HCT116 (cell line): ENCODE measurements at regions not wholly inside any gene's neighbourhood (a gene's known extent, or its start where the extent isn't known, plus 50 kb on each side); places are given as distances from the start of the nearest gene placed in this dataset.

Experiments used
- ATAC-seq: fragments of 200-7000 bp; cut with Tn5 transposase; 2 replicates; pipeline ENCODE4 v1.9.1; 2020; ENCODE audit warnings: mild to moderate bottlenecking, moderate library complexity
- BruUV-seq: library from RNA; stranded (reverse); fragments of 400-500 nt; replicated peaks from 2 replicates; lab custom pipeline; 2021; lab: Mats Ljungman, UMichigan
- CTCF ChIA-PET: fragments of 300-600 bp; sonication (Branson Sonifier 250); formaldehyde crosslinking; loops from one replicate; lab custom pipeline; 2021; ENCODE audit warnings: antibody characterized with exemption; lab: Charles Lee
- POLR2A ChIA-PET: fragments of 300-600, 350-600 bp; sonication (Branson Sonifier 250); formaldehyde crosslinking; loops from one replicate; lab custom pipeline; 2021; ENCODE audit warnings: antibody characterized with exemption; lab: Charles Lee
- RAD21 ChIA-PET, 2 experiments: fragments of 300-600 bp; sonication (Branson Sonifier 250); formaldehyde crosslinking; loops; one replicate each; lab custom pipeline; 2023; ENCODE audit warnings: low total read pairs in 2 of 2; ENCODE audit not compliant: uncharacterized antibody in 2 of 2, unreplicated experiment in 2 of 2, low non-redundant PET in 1 of 2; lab: Charles Lee
- DNase-seq: peaks from one replicate; pipeline ENCODE4 v3.0.0-alpha.2; 2010; ENCODE audit warnings: low read depth, low spot score
- H2AFZ ChIP-seq: fragments of 200-600 bp; shearing (Covaris generic), sonication (generic); 2 replicates; pipeline ENCODE4 v1.6.1; 2017; ENCODE audit warnings: low read depth, mixed run types, mixed read lengths, antibody characterized with exemption, low read length; ENCODE audit not compliant: poor library complexity, severe bottlenecking
- H3K27ac ChIP-seq: 2 replicates; pipeline ENCODE4 v1.5.1; 2012; ENCODE audit warnings: low read depth, low read length
- H3K27me3 ChIP-seq: fragments of 200-600 bp; sonication (generic); 2 replicates; pipeline ENCODE4 v1.6.1; 2016; ENCODE audit warnings: mixed run types, low read length, mixed read lengths; ENCODE audit not compliant: insufficient read depth
- H3K36me3 ChIP-seq, 2 experiments: fragments of 200-500 bp in 1 of 2; fragments of 200-600 bp in 1 of 2; sonication (Bioruptor generic) in 1 of 2; sonication (generic) in 1 of 2; 2 replicates each; pipeline versions ENCODE4 v1.5.1 to v1.6.1; 2014 to 2016; ENCODE audit warnings: low read length in 2 of 2, inconsistent platforms in 1 of 2, mixed read lengths in 1 of 2, mixed run types in 1 of 2; ENCODE audit not compliant: insufficient read depth in 2 of 2, control insufficient read depth in 1 of 2
- H3K4me1 ChIP-seq, 2 experiments: fragments of 200-600 bp in 1 of 2; sonication (generic) in 1 of 2; 2 replicates each; pipeline versions ENCODE4 v1.5.1 to v1.6.1; 2012 to 2017; ENCODE audit warnings: low read length in 2 of 2, inconsistent platforms in 1 of 2, mild to moderate bottlenecking in 1 of 2, mixed read lengths in 1 of 2, mixed run types in 1 of 2, moderate library complexity in 1 of 2; ENCODE audit not compliant: insufficient read depth in 2 of 2, control insufficient read depth in 1 of 2
- H3K4me2 ChIP-seq: fragments of 200-600 bp; sonication (generic); 2 replicates; pipeline ENCODE4 v1.6.1; 2017; ENCODE audit warnings: mixed run types, low read length, mixed read lengths
- H3K4me3 ChIP-seq, 2 experiments: fragments of 200-600 bp in 1 of 2; sonication (generic) in 1 of 2; replicated peaks in 1 of 2; 2 replicates each; pipeline ENCODE4 v1.5.1; 2011 to 2016; ENCODE audit warnings: low read length in 2 of 2, control low read depth in 1 of 2, low read depth in 1 of 2, mild to moderate bottlenecking in 1 of 2, mixed read lengths in 1 of 2, mixed run types in 1 of 2
- H3K79me2 ChIP-seq: fragments of 200-600 bp; sonication (generic); 2 replicates; pipeline ENCODE4 v1.6.1; 2017; ENCODE audit warnings: mild to moderate bottlenecking, mixed run types, low read length, moderate library complexity, mixed read lengths; ENCODE audit not compliant: insufficient read depth
- H3K9ac ChIP-seq: fragments of 200-600 bp; sonication (generic); 2 replicates; pipeline ENCODE4 v1.6.1; 2016; ENCODE audit warnings: low read length, mixed read lengths
- H3K9me2 ChIP-seq: fragments of 200-600 bp; sonication (generic), shearing (Covaris generic); 2 replicates; pipeline ENCODE4 v1.6.1; 2017; ENCODE audit warnings: mixed run types, mild to moderate bottlenecking, moderate library complexity; ENCODE audit not compliant: insufficient read depth
- H3K9me3 ChIP-seq, 2 experiments: fragments of 200-500 bp in 1 of 2; fragments of 200-600 bp in 1 of 2; sonication (Bioruptor generic) in 1 of 2; sonication (generic) in 1 of 2; 2 replicates each; pipeline ENCODE4 v1.6.1; 2014 to 2017; ENCODE audit warnings: low read length in 2 of 2, mixed read lengths in 2 of 2, inconsistent platforms in 1 of 2, low read depth in 1 of 2, mild to moderate bottlenecking in 1 of 2, mixed run types in 1 of 2, moderate library complexity in 1 of 2; ENCODE audit not compliant: control insufficient read depth in 1 of 2, insufficient read depth in 1 of 2
- H4K20me1 ChIP-seq: fragments of 200-600 bp; sonication (generic), shearing (Covaris generic); 2 replicates; pipeline ENCODE4 v1.6.1; 2017; ENCODE audit warnings: mixed run types, mild to moderate bottlenecking, moderate library complexity; ENCODE audit not compliant: insufficient read depth
- CEBPB ChIP-seq: IDR thresholded peaks from 2 replicates; pipeline ENCODE4 v1.6.1; 2012; ENCODE audit warnings: low read depth
- ELF1 ChIP-seq: IDR thresholded peaks from 2 replicates; pipeline ENCODE4 v1.6.1; 2012; ENCODE audit warnings: low read depth, borderline replicate concordance
- FOSL1 ChIP-seq: IDR thresholded peaks from 2 replicates; pipeline ENCODE4 v1.6.1; 2012; ENCODE audit warnings: low read depth
- RAD21 ChIP-seq: IDR thresholded peaks from 2 replicates; pipeline ENCODE4 v1.6.1; 2012; ENCODE audit warnings: low read depth, mild to moderate bottlenecking
- SIN3A ChIP-seq: IDR thresholded peaks from 2 replicates; pipeline ENCODE4 v1.6.1; 2012; ENCODE audit warnings: low read depth
- SP1 ChIP-seq: IDR thresholded peaks from 2 replicates; pipeline ENCODE4 v1.6.1; 2012; ENCODE audit warnings: low read depth
- SRF ChIP-seq: IDR thresholded peaks from 2 replicates; pipeline ENCODE4 v1.6.1; 2012; ENCODE audit warnings: low read depth
- TCF7L2 ChIP-seq: IDR thresholded peaks from 2 replicates; pipeline ENCODE4 v1.7.0; 2011; ENCODE audit warnings: borderline replicate concordance, inconsistent platforms; ENCODE audit not compliant: insufficient read depth, insufficient read length; ENCODE audit errors: extremely low read depth
- YY1 ChIP-seq: IDR thresholded peaks from 2 replicates; pipeline ENCODE4 v1.6.1; 2011; ENCODE audit warnings: low read length, low read depth, moderate library complexity, mild to moderate bottlenecking; ENCODE audit not compliant: insufficient replicate concordance; ENCODE audit errors: extremely low read depth
- ZNF274 ChIP-seq: fragments of 200-500 bp; sonication (Bioruptor generic); IDR thresholded peaks from 2 replicates; pipeline ENCODE4 v1.6.1; 2014; ENCODE audit warnings: mild to moderate bottlenecking, low read depth, low read length, inconsistent platforms
- intact Hi-C: fragments of 100-400 bp; cut with micrococcal nuclease; formaldehyde crosslinking; loops from 2 replicates; pipeline ENCODE4 v1.10.0; 2022
- TF ChIP-seq, protein P1 (sequence below): IDR thresholded peaks from 2 replicates; pipeline ENCODE4 v1.6.1; 2012
- TF ChIP-seq, protein P2 (sequence below): IDR thresholded peaks from 2 replicates; pipeline ENCODE4 v1.6.1; 2011; ENCODE audit warnings: mild to moderate bottlenecking, low read length, moderate library complexity; ENCODE audit not compliant: insufficient replicate concordance; ENCODE audit errors: extremely low read depth
- TF ChIP-seq, protein P3 (sequence below): IDR thresholded peaks from 2 replicates; pipeline ENCODE4 v1.6.1; 2012; ENCODE audit warnings: low read depth

DNA sequence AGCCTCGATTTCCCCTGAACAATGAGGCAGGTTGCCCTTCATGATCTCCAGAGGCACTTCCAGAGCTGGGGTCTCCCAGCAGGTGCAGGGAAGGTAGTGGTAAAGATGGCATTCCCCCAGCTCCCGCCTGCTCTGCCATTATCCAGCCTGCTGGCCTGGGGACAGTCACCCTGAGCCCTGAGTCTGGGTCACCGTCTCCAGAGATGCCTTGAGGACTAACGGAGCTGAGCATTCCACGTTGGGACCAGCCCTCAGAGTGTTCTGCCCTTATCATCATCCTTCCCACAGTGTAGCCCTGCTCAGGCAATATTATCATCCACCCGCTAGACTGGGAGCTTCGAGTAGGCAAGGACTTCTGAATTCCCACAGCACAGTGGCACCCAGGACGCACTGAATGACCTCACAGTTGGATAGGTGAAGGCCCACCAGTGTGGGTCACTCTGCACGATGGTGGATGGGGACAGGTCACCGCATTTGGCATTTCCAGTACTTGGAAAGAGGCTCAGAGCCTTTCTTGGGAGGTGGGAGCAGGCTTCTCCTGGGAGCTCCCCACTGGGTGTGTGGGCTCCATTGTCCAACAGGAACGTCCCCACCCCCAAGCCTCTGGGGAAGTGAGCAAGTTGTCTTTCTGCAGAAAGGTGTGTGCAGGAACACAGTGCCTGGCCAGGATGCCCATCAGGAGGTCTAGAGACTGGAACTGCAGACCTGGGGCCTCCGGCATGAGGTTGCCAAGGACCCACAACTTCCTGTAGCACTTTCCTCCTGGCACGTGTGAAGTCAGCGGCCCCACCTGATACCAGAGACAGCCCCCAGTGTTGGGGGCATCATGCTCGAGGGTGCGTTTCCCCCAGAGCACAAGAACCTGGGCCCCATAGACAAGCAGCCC, 51.4 kb upstream of the WNT7B start:
- Histone ChIP-seq H3K9me3 (no peaks in the 10 kb centered on the region), H3K79me2 (no peaks in the 10 kb centered on the region), H3K9ac (no peak overlapping the region), H3K27ac (no peak overlapping the region), H3K4me2 (no peak overlapping the region), H3K27me3 (no peaks in the 10 kb centered on the region), H4K20me1 (no peaks in the 10 kb centered on the region), H3K36me3 (no peaks in the 10 kb centered on the region), H3K4me3 (no peak overlapping the region), H3K4me1 (peaks cover 5 to 12% of the 10 kb centered on the region in 2 experiments; a peak in 2 of 4 replicates), H3K9me2 (no peaks in the 10 kb centered on the region), H2AFZ (no peak overlapping the region)
- ChIA-PET CTCF (no interaction called here), POLR2A (no interaction called here), RAD21 (interaction anchor here in 1 of 2 experiments (0.6 kb wide), 1 partner anchor 20 kb away, joined by 4 read pairs; no protein-coding TSS in a partner anchor)
- no TSS peak for BruUV-seq
- TF ChIP-seq SP1 (no peak), ZNF274 (no peak), RAD21 (no peak), SRF (no peak), ELF1 (no peak), SIN3A (no peak), TCF7L2 (no peak), FOSL1 (no peak), YY1 (no peak), CEBPB (no peak)
- TF ChIP-seq, protein P1, sequence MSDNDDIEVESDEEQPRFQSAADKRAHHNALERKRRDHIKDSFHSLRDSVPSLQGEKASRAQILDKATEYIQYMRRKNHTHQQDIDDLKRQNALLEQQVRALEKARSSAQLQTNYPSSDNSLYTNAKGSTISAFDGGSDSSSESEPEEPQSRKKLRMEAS = no peak
- TF ChIP-seq, protein P2, sequence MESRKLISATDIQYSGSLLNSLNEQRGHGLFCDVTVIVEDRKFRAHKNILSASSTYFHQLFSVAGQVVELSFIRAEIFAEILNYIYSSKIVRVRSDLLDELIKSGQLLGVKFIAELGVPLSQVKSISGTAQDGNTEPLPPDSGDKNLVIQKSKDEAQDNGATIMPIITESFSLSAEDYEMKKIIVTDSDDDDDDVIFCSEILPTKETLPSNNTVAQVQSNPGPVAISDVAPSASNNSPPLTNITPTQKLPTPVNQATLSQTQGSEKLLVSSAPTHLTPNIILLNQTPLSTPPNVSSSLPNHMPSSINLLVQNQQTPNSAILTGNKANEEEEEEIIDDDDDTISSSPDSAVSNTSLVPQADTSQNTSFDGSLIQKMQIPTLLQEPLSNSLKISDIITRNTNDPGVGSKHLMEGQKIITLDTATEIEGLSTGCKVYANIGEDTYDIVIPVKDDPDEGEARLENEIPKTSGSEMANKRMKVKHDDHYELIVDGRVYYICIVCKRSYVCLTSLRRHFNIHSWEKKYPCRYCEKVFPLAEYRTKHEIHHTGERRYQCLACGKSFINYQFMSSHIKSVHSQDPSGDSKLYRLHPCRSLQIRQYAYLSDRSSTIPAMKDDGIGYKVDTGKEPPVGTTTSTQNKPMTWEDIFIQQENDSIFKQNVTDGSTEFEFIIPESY = no peak
- TF ChIP-seq, protein P3, sequence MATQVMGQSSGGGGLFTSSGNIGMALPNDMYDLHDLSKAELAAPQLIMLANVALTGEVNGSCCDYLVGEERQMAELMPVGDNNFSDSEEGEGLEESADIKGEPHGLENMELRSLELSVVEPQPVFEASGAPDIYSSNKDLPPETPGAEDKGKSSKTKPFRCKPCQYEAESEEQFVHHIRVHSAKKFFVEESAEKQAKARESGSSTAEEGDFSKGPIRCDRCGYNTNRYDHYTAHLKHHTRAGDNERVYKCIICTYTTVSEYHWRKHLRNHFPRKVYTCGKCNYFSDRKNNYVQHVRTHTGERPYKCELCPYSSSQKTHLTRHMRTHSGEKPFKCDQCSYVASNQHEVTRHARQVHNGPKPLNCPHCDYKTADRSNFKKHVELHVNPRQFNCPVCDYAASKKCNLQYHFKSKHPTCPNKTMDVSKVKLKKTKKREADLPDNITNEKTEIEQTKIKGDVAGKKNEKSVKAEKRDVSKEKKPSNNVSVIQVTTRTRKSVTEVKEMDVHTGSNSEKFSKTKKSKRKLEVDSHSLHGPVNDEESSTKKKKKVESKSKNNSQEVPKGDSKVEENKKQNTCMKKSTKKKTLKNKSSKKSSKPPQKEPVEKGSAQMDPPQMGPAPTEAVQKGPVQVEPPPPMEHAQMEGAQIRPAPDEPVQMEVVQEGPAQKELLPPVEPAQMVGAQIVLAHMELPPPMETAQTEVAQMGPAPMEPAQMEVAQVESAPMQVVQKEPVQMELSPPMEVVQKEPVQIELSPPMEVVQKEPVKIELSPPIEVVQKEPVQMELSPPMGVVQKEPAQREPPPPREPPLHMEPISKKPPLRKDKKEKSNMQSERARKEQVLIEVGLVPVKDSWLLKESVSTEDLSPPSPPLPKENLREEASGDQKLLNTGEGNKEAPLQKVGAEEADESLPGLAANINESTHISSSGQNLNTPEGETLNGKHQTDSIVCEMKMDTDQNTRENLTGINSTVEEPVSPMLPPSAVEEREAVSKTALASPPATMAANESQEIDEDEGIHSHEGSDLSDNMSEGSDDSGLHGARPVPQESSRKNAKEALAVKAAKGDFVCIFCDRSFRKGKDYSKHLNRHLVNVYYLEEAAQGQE = no peak
- intact Hi-C loops = no loop called here
- DNase-seq (no peak), ATAC-seq (no peak)
